Kasumi-1 (cell line): ENCODE measurements at regions not wholly inside any gene's neighbourhood (a gene's known extent, or its start where the extent isn't known, plus 50 kb on each side); places are given as distances from the start of the nearest gene placed in this dataset.
A peak's percentile ranks its signal among the peaks of the same experiment; 100 is the strongest.

Source experiments
- DNase-seq, 2 experiments: peaks; one replicate each; lab custom pipeline; 2025; lab: John Stamatoyannopoulos, UW

GRCh38 chr5:34486160-34486848, 169.8 kb upstream of the RAI14 start:
- DNase-seq = peak; percentile 83 to 90

- no peak for DNase-seq
These were observed 169.3 kb upstream of the RAI14 start for GRCh38 chr5:34486849-34487158.

- DNase-seq = no peak
These were observed 168.8 kb upstream of the RAI14 start for GRCh38 chr5:34487159-34487879.

GRCh38 chr5:34487956-34488355, 168.2 kb upstream of the RAI14 start:
- DNase-seq = no peak

- DNase-seq = no peak
These were observed 167.1 kb upstream of the RAI14 start for GRCh38 chr5:34488984-34489383.

- no peak for DNase-seq
These were observed 165.4 kb upstream of the RAI14 start for GRCh38 chr5:34490506-34491250.

- DNase-seq = no peak
These were observed 164.9 kb upstream of the RAI14 start for GRCh38 chr5:34491251-34491620.

GRCh38 chr5:34494111-34494755, 161.9 kb upstream of the RAI14 start:
- DNase-seq = peak; percentile 56 to 58

- no peak for DNase-seq
These were observed 160.9 kb upstream of the RAI14 start for GRCh38 chr5:34495178-34495577.

GRCh38 chr5:34496260-34496691, 159.9 kb upstream of the RAI14 start:
- DNase-seq = no peak

- DNase-seq = no peak
These were observed 159.2 kb upstream of the RAI14 start for GRCh38 chr5:34496701-34497469.

- no peak for DNase-seq
These were observed 158.7 kb upstream of the RAI14 start for GRCh38 chr5:34497470-34497808.

- DNase-seq = no peak
These were observed 157.6 kb upstream of the RAI14 start for GRCh38 chr5:34498572-34498971.

- peak; percentile 73 to 78 for DNase-seq
These were observed 157.0 kb upstream of the RAI14 start for GRCh38 chr5:34499001-34499734.

- no peak for DNase-seq
These were observed 155.8 kb upstream of the RAI14 start for GRCh38 chr5:34500236-34500847.

- DNase-seq = no peak
These were observed 155.1 kb upstream of the RAI14 start for GRCh38 chr5:34501016-34501415.

- DNase-seq = no peak
These were observed 154.3 kb upstream of the RAI14 start for GRCh38 chr5:34501840-34502239.

- no peak for DNase-seq
These were observed 153.5 kb upstream of the RAI14 start for GRCh38 chr5:34502581-34502980.

GRCh38 chr5:34503379-34504253, 152.5 kb upstream of the RAI14 start:
- DNase-seq = no peak

- DNase-seq = no peak
These were observed 151.2 kb upstream of the RAI14 start for GRCh38 chr5:34504967-34505366.
